ENCODE measurements at regions not wholly inside any gene's neighbourhood (a gene's known extent, or its start where the extent isn't known, plus 50 kb on each side); places are given as distances from the start of the nearest gene placed in this dataset.

DNA sequence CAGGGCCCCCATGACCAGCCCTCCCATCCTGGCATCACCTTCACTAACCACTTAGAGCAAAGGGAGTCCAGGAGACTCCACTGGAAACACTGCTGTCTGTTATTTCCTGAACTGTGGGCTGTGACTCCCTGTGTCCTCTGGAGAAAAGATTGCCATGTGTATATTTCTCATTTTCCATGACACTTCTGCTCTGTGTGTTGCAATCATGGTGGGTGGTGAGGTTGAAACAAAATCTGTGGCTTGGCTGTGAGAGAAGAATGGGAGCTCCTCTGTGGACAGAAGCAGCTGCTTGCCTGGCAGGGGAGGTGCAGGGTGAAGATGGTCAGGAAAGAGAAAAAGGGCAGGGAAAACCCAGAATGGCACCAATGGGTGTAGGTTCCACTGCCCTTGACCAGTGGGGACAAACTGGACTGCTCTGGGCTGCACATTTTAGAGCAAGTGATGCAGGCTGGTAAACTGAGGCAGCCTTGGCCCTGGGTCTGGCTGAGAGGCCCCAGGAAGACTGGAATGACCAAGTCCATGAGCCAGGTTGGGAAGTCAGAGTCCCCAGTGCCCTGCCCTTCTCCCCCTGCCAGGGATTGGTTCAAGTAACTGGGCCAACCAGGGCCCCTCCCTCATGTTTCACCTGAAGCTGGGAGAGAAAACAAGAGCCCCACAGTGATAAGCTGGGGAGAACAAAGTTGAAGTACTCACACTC, 314.3 kb downstream of the C16orf95 start:
- Mint-ChIP-seq H3K27ac (no peak overlapping the region), H3K27me3 (ENCODE audit: insufficient read depth) (peaks cover 15% of the 10 kb centered on the region), H3K36me3 (ENCODE audit: low read depth) (no peaks in the 10 kb centered on the region), H3K4me3 (no peak overlapping the region), H3K9me3 (peaks cover 33% of the 10 kb centered on the region), H3K4me1 (peaks cover 2% of the 10 kb centered on the region)
- H3K9me3 ChIP-seq (ENCODE audit: control insufficient read depth, low read length): peaks cover 6% of the 10 kb centered on the region
- H3K4me1 ChIP-seq (ENCODE audit: control insufficient read depth, insufficient read depth, low read length): no peaks in the 10 kb centered on the region
- H3K9ac ChIP-seq (ENCODE audit: extremely low read depth, low read length, poor library complexity, severe bottlenecking): no peak overlapping the region
- DNase-seq: peak; percentile 17
- H3K36me3 ChIP-seq (ENCODE audit: control insufficient read depth, insufficient read depth, low read length): no peaks in the 10 kb centered on the region
- H3K4me3 ChIP-seq (ENCODE audit: low read length): no peak overlapping the region
- TF ChIP-seq, protein P1, sequence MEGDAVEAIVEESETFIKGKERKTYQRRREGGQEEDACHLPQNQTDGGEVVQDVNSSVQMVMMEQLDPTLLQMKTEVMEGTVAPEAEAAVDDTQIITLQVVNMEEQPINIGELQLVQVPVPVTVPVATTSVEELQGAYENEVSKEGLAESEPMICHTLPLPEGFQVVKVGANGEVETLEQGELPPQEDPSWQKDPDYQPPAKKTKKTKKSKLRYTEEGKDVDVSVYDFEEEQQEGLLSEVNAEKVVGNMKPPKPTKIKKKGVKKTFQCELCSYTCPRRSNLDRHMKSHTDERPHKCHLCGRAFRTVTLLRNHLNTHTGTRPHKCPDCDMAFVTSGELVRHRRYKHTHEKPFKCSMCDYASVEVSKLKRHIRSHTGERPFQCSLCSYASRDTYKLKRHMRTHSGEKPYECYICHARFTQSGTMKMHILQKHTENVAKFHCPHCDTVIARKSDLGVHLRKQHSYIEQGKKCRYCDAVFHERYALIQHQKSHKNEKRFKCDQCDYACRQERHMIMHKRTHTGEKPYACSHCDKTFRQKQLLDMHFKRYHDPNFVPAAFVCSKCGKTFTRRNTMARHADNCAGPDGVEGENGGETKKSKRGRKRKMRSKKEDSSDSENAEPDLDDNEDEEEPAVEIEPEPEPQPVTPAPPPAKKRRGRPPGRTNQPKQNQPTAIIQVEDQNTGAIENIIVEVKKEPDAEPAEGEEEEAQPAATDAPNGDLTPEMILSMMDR (conservative IDR thresholded peaks at IDR 0.05): no peak
- H3K27me3 ChIP-seq (ENCODE audit: control insufficient read depth, insufficient read depth, low read length, poor library complexity, severe bottlenecking): no peaks in the 10 kb centered on the region
- H3K27ac ChIP-seq (ENCODE audit: low read depth, low read length): no peak overlapping the region

DNA sequence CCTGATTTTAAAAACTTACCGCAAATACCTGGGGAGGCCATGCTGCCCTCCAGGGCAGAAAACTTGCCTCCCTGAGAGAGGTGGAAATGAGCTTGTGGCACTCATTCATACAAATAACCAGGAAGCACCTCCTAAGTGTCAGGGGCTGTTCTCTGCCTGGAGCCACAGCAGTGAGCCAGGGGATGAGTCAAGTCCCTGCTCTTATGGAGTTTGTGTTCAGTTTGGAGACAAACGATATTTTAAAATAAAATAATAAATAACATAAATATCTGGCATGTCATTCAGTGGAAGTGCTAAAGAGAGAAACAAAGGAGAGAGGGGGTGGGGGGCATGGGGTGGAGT, 313.8 kb downstream of the C16orf95 start:
- peak; percentile 34 for DNase-seq
- Histone ChIP-seq H3K36me3 (ENCODE audit: control insufficient read depth, insufficient read depth, low read length) (no peaks in the 10 kb centered on the region), H3K9ac (ENCODE audit: extremely low read depth, low read length, poor library complexity, severe bottlenecking) (no peak overlapping the region), H3K27me3 (ENCODE audit: control insufficient read depth, insufficient read depth, low read length, poor library complexity, severe bottlenecking) (no peaks in the 10 kb centered on the region), H3K9me3 (ENCODE audit: control insufficient read depth, low read length) (peaks cover 6% of the 10 kb centered on the region), H3K4me3 (ENCODE audit: low read length) (no peak overlapping the region), H3K27ac (ENCODE audit: low read depth, low read length) (no peak overlapping the region), H3K4me1 (ENCODE audit: control insufficient read depth, insufficient read depth, low read length) (no peaks in the 10 kb centered on the region)
- H3K27ac Mint-ChIP-seq: no peak overlapping the region
- H3K36me3 Mint-ChIP-seq (ENCODE audit: low read depth): no peaks in the 10 kb centered on the region
- TF ChIP-seq, protein P1 (conservative IDR thresholded peaks at IDR 0.05): no peak
- 85% methylated on average over 1 of the region's 2 CpGs; no CpG with 5 or more reads in 1 of the 2 experiments for WGBS, 2 experiments (ENCODE audit: insufficient coverage in 1 of 2, insufficient read length in 1 of 2)
- H3K4me1 Mint-ChIP-seq: peaks cover 2% of the 10 kb centered on the region
- peaks cover 37% of the 10 kb centered on the region for H3K9me3 Mint-ChIP-seq
- no peak overlapping the region for H3K4me3 Mint-ChIP-seq
- H3K27me3 Mint-ChIP-seq (ENCODE audit: insufficient read depth): peaks cover 15% of the 10 kb centered on the region

DNA sequence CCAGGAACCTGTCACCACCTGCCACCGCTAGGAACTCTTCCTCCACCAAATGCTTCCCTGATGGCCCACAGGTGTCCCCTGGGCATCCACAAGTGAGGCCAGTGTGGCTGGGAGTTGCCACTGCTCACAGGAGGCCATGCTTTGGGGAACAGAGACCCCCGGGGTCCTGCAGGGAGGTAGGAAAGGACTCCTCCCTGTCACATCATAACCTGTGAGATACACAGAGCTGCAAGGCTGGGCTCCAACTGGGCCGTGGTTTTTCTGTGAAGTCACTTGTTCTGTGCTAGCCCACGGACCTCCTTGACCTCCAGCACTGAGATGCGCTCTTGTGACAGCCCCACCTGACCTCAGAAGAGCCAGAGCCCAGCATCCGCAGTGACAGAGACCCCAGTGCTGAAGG, 311.2 kb downstream of the C16orf95 start:
- no peaks in the 10 kb centered on the region for H3K36me3 Mint-ChIP-seq (ENCODE audit: low read depth)
- H3K9me3 Mint-ChIP-seq: peaks cover 34% of the 10 kb centered on the region
- peaks cover 7% of the 10 kb centered on the region for H3K27me3 Mint-ChIP-seq (ENCODE audit: insufficient read depth)
- Histone ChIP-seq H3K27me3 (ENCODE audit: control insufficient read depth, insufficient read depth, low read length, poor library complexity, severe bottlenecking) (no peaks in the 10 kb centered on the region), H3K27ac (ENCODE audit: low read depth, low read length) (no peak overlapping the region), H3K9ac (ENCODE audit: extremely low read depth, low read length, poor library complexity, severe bottlenecking) (no peak overlapping the region), H3K36me3 (ENCODE audit: control insufficient read depth, insufficient read depth, low read length) (no peaks in the 10 kb centered on the region), H3K4me1 (ENCODE audit: control insufficient read depth, insufficient read depth, low read length) (no peaks in the 10 kb centered on the region), H3K9me3 (ENCODE audit: control insufficient read depth, low read length) (peaks cover 6% of the 10 kb centered on the region), H3K4me3 (ENCODE audit: low read length) (no peak overlapping the region)
- H3K27ac Mint-ChIP-seq: no peak overlapping the region
- peaks cover 2% of the 10 kb centered on the region for H3K4me1 Mint-ChIP-seq
- DNase-seq: peak; percentile 22
- 92 to 95% methylated on average over 6 of the region's 6 CpGs for WGBS, 2 experiments (ENCODE audit: insufficient coverage in 1 of 2, insufficient read length in 1 of 2)
- H3K4me3 Mint-ChIP-seq: no peak overlapping the region
- TF ChIP-seq, protein P1 (conservative IDR thresholded peaks at IDR 0.05): no peak

All from endodermal cell (in vitro differentiated cells).